ENCODE measurements at regions not wholly inside any gene's neighbourhood (a gene's known extent, or its start where the extent isn't known, plus 50 kb on each side); places are given as distances from the start of the nearest gene placed in this dataset.

DNA sequence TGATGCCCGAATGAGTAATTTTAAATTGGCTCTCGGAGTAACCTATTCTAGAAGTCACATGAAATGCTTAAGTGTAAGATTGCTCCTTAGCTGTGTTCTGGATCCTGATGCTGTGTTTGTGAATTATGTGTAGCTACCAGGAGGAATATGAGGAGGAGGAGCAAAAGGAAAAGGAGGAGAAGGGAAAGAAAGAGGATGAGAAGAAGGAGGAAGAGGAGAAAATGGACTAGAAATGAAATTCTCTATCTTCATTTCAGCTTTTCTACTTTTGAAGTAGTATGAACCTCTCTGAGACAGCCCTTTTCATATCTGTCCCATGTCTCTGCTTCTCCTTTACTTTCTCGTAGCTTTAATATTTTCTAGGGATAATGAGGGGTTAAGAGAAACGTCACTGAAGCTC is 119.4 kb upstream of the ACTBL2 start:
- DNase-seq (ENCODE audit: low spot score), result peak; percentile 14

DNA sequence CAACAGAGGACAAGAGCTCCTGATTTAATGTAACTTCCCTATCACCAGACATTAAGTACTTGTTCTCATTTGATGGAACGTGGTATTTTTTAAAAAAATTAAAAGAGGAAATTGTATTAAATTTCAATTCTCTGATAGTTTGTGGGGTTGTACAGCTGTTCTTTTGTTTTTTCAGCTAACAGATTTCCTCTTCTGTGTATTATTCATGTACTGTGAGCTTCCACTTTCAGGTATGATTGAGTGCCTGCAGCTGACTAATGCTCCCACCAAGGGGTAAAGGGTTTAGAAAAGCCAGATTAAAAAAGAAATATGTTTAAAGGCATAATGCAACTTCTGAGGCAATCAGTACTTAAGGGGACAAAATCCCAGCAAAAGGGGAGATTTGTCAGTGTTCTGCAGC is 117.7 kb upstream of the ACTBL2 start:
- no peak for DNase-seq (ENCODE audit: low spot score)

DNA sequence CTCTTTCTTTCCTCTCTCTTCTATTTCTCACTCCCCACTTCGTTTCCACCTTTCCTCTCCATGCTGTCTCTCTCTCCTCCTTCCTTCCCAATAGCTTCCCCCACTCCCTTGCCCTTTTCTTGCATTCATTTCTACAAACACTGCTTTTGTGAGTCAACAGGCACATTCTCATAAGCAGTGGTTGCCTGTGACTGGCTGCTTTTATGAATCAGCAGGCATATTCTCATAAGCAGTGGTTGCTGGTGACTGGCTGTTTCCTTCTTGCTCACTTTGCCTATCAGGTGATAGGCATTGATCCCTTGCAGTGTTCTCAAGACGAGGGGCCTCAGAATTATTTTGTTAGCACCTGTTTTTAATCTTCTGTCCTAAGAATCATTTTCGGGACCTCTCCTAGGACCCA is 116.1 kb upstream of the ACTBL2 start:
- no peak for DNase-seq (ENCODE audit: low spot score)

GRCh38 chr5:57598097-57598496 is 115.5 kb upstream of the ACTBL2 start:
- DNase-seq (ENCODE audit: low spot score), result no peak

GRCh38 chr5:57595523-57595991 is 112.9 kb upstream of the ACTBL2 start:
- no peak for DNase-seq (ENCODE audit: low spot score)

DNA sequence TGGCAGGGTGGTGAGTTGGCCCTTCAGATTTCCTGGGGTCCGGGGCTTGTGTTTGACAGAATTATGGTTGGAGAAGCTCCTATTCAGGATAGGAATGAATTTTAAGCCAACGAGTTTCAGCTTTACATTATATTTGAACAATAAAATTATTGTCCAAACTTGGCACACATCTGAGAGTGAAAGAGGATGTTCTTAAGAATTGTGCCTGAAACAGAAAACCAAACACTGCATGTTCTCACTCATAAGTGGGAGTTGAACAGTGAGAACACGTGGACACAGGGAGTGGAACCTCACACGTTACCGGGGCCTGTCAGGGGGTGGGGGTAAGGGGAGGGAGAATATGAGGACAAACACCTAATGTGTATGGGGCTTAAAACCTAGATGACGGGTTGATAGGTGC is 111.8 kb upstream of the ACTBL2 start:
- no peak for DNase-seq (ENCODE audit: low spot score)

DNA sequence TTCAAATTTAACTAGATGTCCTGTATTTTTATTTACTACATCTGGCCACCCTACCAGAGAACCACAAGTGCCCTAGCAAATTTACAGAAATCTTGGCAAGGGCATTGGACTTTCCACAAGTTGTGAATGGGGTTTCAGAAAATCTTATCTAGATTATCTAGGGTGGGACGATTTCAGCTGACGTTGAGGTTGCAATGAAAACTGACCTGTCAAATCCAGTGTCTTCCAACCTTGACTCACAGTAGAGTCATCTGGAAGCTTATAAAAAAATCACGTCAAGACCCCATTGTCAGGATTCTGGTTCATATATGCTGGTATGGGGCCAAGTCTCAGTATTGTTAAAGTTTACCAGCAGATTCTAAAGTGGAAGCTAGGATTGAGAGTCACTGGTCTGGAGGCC is 109.6 kb upstream of the ACTBL2 start:
- no peak for DNase-seq (ENCODE audit: low spot score)

DNA sequence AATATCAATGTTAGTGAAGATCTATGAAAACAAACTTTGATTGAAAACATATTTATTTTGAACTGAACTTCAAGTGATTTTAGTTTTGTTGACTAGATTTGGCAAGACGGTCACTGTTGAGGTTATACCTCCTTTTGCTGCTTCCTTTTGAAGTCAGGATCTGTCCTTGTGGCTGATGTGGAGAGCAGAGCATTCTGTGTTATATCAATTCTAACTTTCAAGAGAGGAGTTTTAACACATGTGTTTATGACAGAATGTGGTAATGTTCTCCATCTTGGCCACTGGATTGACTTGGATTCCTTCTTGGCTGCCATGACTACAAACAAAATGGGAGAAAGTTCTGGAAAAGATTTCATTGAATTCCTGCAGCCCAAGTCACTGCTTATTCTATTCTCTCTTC is 104.0 kb upstream of the ACTBL2 start:
- DNase-seq (ENCODE audit: low spot score), result no peak

GRCh38 chr5:57582578-57583070 is 100.0 kb upstream of the ACTBL2 start:
- no peak for DNase-seq (ENCODE audit: low spot score)

DNA sequence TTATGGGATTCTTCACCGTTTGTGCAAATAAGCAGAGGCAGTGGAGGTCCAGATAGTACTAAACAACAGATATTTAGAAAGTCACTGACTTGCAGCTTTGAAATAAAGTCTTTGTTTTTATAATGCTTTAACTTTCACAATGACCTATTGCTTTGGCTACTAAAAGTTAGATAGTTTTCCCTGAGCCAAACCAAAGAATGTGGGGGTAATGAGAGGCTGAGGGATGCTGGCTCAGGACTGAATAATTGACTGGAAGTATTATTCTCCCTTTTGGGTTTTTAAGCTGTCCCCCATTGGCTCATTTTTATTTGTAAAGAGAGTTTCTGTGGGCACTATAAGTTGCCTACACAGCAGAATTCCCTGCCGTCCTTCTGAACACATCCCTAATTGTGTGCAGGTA is 99.2 kb upstream of the ACTBL2 start:
- DNase-seq (ENCODE audit: low spot score), result no peak

GRCh38 chr5:57581222-57581621 is 98.6 kb upstream of the ACTBL2 start:
- no peak for DNase-seq (ENCODE audit: low spot score)

DNA sequence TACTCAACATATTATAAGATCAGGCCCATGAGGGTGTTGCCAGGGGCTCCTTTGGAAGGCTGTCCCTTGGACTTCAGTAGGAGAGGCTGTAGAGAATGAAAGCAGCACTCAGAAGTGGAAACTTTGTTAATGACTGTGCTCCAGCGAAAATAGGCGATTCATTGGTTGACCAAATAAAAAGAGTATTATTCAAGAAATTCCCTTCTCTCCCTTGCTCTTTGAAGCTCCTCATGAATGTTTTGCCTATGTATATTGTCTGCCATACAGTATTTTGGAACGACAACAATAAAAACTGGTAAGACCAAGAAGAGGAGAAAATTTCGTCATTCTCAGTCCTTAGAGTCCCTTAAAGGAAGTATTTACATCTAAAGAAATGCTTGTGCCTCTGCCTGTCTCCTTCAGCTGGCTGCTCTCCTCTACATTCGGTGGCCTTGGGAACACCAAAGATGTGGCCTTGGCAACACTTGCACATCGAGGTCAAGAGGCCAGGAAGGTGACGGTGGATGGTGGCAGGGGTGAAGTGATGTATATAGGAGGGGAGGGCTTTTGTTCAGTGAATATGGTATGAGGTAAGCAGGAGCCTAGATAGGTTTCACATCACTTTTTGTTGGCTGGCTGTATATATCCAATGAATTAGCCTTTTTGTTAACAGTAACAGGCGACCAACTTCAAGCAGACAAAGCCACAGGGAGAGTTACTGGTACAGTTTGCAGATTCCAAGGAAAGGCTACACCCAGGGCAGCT is 95.0 kb upstream of the ACTBL2 start:
- DNase-seq (ENCODE audit: low spot score), result no peak

DNA sequence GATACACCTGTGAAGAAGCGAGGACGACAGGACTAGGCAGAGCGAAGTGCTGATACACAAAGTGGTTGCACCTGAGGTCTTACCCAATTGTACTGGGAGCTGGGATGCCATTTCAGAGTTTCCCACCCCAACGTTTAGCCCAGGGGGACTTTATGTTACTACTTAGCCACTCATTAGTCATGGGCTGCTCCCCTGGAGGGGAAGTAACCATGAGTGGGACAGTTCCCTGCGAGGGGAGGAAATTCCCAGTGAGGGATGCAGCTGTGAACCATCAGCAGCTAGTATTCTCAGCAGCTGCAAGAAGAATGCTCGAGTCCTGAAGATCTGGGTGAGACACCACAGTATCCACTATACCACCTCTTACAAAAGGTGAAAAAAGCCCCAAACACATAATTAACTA is 93.7 kb upstream of the ACTBL2 start:
- DNase-seq (ENCODE audit: low spot score), result no peak

DNA sequence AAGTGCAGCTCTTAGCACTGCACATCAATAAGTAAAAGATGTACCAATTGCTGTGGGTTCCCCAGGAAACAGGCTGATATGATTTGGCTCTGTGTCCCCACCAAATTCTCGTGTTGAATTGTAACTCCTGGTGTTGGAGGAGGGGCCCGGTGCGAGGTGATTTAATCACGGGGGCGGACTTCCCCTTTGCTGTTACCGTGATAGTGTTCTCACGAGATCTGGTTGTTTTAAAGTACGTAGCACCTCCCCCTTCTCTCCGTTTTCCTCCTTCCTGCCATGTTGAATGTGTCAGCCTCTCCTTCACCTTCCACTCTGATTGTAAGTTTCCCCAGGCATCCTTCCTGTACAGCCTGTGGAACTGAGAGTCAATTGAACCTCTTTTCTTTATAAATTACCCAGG is 93.2 kb upstream of the ACTBL2 start:
- DNase-seq (ENCODE audit: low spot score), result no peak

GRCh38 chr5:57572461-57572860 is 89.8 kb upstream of the ACTBL2 start:
- DNase-seq (ENCODE audit: low spot score), result no peak

- no peak for DNase-seq (ENCODE audit: low spot score)
Observed at GRCh38 chr5:57569601-57570000, 87.0 kb upstream of the ACTBL2 start.

- DNase-seq (ENCODE audit: low spot score), result no peak
Observed at GRCh38 chr5:57568136-57568535, 85.5 kb upstream of the ACTBL2 start.

GRCh38 chr5:57566914-57567313 is 84.3 kb upstream of the ACTBL2 start:
- DNase-seq (ENCODE audit: low spot score), result no peak

GRCh38 chr5:57561231-57561842 is 78.7 kb upstream of the ACTBL2 start:
- no peak for DNase-seq (ENCODE audit: low spot score)

DNA sequence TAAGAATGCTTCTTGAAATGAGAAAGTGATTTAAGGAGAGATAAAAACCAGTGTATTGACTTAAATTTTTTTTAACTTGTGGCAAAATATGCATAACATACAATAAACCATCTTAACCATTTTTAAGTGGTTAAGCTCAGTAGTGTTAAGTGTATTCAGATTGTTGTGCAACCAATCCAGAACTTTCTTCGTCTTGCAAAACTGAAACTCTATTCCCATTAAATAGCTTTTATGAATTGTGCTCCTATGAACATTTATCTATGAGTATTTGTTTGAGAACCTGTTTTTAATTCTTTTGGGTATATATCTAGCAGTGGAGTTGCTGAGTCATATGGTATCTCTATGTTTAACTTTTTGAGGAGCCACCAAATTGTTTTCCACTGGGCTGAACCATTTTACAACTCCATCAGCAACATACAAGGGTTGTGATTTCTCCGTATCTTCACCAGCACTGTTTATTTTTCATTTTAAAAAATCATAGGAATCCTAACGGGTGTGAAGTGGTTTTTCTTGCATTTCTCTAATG is 76.6 kb upstream of the ACTBL2 start:
- no peak for DNase-seq (ENCODE audit: low spot score)

DNA sequence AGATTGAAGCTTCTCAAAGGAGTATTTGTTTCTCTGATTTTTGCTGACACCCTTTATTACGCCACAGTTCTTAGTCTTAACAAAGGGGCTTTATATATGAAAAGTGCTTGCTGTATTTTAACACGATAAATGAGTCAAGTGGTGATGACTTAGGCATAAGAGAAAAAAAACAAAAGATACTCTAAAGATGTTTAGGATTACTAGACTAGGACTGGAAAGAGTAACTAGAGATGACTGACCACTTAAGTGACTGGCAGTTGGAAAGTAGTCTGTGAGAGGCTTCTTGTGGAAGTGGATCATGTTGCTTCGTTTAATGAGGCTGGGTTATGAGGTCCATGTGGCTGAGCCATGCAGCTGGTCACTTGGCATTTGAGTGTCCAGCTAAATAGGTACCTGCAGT is 69.4 kb upstream of the ACTBL2 start:
- DNase-seq (ENCODE audit: low spot score), result no peak

DNA sequence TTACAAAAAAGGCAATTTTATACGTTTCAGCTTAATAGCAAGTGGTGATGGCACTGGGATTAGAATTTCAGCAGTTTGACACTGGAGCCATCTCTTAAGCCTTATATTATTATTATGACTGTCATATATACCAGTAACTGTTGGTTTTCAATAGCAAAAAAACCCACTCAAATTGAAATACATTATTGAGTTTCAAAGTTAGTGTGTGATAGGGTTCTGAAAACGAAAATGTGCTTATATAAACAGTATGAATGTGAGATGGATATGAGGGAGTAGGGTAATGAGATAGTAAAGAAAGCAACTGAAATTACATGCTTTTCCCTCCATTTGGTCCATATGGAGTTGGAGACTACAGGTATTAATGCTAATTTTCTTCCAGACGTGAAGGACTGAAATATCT is 68.6 kb upstream of the ACTBL2 start:
- DNase-seq (ENCODE audit: low spot score), result no peak

GRCh38 chr5:57550132-57550531 is 67.5 kb upstream of the ACTBL2 start:
- DNase-seq (ENCODE audit: low spot score), result no peak

DNA sequence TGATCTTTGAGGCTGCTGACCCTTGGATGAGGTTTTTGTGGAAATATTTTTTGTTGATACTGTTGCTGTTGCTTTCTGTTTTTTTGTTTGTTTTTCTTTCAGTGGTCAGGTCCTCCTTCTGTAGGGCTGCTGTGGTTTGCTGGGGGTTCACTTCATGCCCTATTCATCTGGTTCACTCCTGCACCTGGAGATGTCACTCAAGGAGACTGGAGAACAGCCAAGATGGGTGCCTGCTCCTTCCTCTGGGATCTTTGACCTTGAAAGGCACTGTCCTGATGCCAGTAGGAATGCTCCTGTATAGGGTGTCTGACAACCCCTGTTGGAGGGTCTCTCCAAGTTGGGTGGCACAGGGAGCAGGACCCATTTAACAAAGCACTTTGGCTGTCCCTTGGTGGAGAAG is 67.0 kb upstream of the ACTBL2 start:
- DNase-seq (ENCODE audit: low spot score), result no peak

Data from SW480 (cell line).